ENCODE measurements at regions not wholly inside any gene's neighbourhood (a gene's known extent, or its start where the extent isn't known, plus 50 kb on each side); places are given as distances from the start of the nearest gene placed in this dataset.

GRCh38 chr1:14521622-14522021, 76.9 kb upstream of the KAZN start:
- Histone ChIP-seq H3K4me2 (ENCODE audit: low read length) (no peak overlapping the region), H3K79me2 (no peaks in the 10 kb centered on the region), H3K4me3 (ENCODE audit: low read depth, low read length) (no peak overlapping the region), H3K27ac (no peak overlapping the region), H3K9ac (no peak overlapping the region), H3K27me3 (ENCODE audit: control insufficient read depth, insufficient read depth, low read length) (no peaks in the 10 kb centered on the region), H3K4me1 (no peaks in the 10 kb centered on the region), H3K36me3 (ENCODE audit: control insufficient read depth, insufficient read depth, low read length) (no peaks in the 10 kb centered on the region), H3K9me3 (ENCODE audit: control insufficient read depth, low read length) (no peaks in the 10 kb centered on the region), H2AFZ (no peak overlapping the region)
- TF ChIP-seq CTCF (IDR thresholded peaks at IDR 0.05): no peak

- no peaks in the 10 kb centered on the region for H3K9me3 ChIP-seq (ENCODE audit: control insufficient read depth, low read length)
- TF ChIP-seq CTCF (IDR thresholded peaks at IDR 0.05): no peak
- no peaks in the 10 kb centered on the region for H3K4me1 ChIP-seq
- H3K27ac ChIP-seq: no peak overlapping the region
- H3K79me2 ChIP-seq: no peaks in the 10 kb centered on the region
- H3K27me3 ChIP-seq (ENCODE audit: control insufficient read depth, insufficient read depth, low read length): no peaks in the 10 kb centered on the region
- no peak overlapping the region for H3K9ac ChIP-seq
- H3K4me3 ChIP-seq (ENCODE audit: low read depth, low read length): no peak overlapping the region
- no peak overlapping the region for H3K4me2 ChIP-seq (ENCODE audit: low read length)
- H2AFZ ChIP-seq: no peak overlapping the region
- no peaks in the 10 kb centered on the region for H3K36me3 ChIP-seq (ENCODE audit: control insufficient read depth, insufficient read depth, low read length)
Observed at GRCh38 chr1:14522077-14522925, 76.2 kb upstream of the KAZN start.

GRCh38 chr1:14522926-14523241, 75.6 kb upstream of the KAZN start:
- H3K79me2 ChIP-seq: no peaks in the 10 kb centered on the region
- no peak overlapping the region for H3K27ac ChIP-seq
- H3K27me3 ChIP-seq (ENCODE audit: control insufficient read depth, insufficient read depth, low read length): no peaks in the 10 kb centered on the region
- H3K9ac ChIP-seq: no peak overlapping the region
- H3K4me2 ChIP-seq (ENCODE audit: low read length): no peak overlapping the region
- no peaks in the 10 kb centered on the region for H3K9me3 ChIP-seq (ENCODE audit: control insufficient read depth, low read length)
- H2AFZ ChIP-seq: no peak overlapping the region
- H3K36me3 ChIP-seq (ENCODE audit: control insufficient read depth, insufficient read depth, low read length): no peaks in the 10 kb centered on the region
- no peak overlapping the region for H3K4me3 ChIP-seq (ENCODE audit: low read depth, low read length)
- TF ChIP-seq CTCF (IDR thresholded peaks at IDR 0.05): no peak
- no peaks in the 10 kb centered on the region for H3K4me1 ChIP-seq

- Histone ChIP-seq H3K9me3 (ENCODE audit: control insufficient read depth, low read length) (no peaks in the 10 kb centered on the region), H3K27ac (no peak overlapping the region), H3K9ac (no peak overlapping the region), H3K4me1 (no peaks in the 10 kb centered on the region), H3K36me3 (ENCODE audit: control insufficient read depth, insufficient read depth, low read length) (no peaks in the 10 kb centered on the region), H3K4me3 (ENCODE audit: low read depth, low read length) (no peak overlapping the region), H3K79me2 (no peaks in the 10 kb centered on the region), H2AFZ (no peak overlapping the region), H3K4me2 (ENCODE audit: low read length) (no peak overlapping the region), H3K27me3 (ENCODE audit: control insufficient read depth, insufficient read depth, low read length) (no peaks in the 10 kb centered on the region)
- TF ChIP-seq CTCF (IDR thresholded peaks at IDR 0.05): no peak
Observed at GRCh38 chr1:14524826-14525636, 73.5 kb upstream of the KAZN start.

All from parathyroid adenoma (tissue), 2 donors.